Adrenal gland (tissue), 9 donors: ENCODE measurements at regions not wholly inside any gene's neighbourhood (a gene's known extent, or its start where the extent isn't known, plus 50 kb on each side); places are given as distances from the start of the nearest gene placed in this dataset.

Experiments
- DNase-seq, 7 donors: peaks; one replicate each; pipeline ENCODE4 v3.0.0-alpha.2; 2019 to 2020
- H3K27ac ChIP-seq, 5 donors: fragments of 200-600 bp; sonication (generic) in 4 of 5; 1 replicate in 3 of 5; 2 replicates in 2 of 5; pipeline versions ENCODE4 v1.5.1 to v1.8.0; 2016 to 2020; ENCODE audit warnings: mild to moderate bottlenecking in 1 of 5
- H3K27me3 ChIP-seq: fragments of 200-600 bp; 2 replicates; pipeline ENCODE4 v1.8.0; 2021
- H3K36me3 ChIP-seq, 2 donors: fragments of 200-600 bp; replicated peaks in 1 of 2; 1 replicate in 1 of 2; 2 replicates in 1 of 2; pipeline versions ENCODE4 v1.5.1 to v1.8.0; 2018 to 2022
- H3K4me1 ChIP-seq, 2 donors: fragments of 200-600 bp; replicated peaks in 1 of 2; 1 replicate in 1 of 2; 2 replicates in 1 of 2; pipeline versions ENCODE4 v1.5.1 to v1.8.0; 2018 to 2021
- H3K4me3 ChIP-seq, 4 donors: fragments of 200-600 bp; sonication (generic) in 3 of 4; one replicate each; pipeline ENCODE4 v1.5.1; 2016 to 2018
- H3K9me3 ChIP-seq, 3 donors: fragments of 200-600 bp; sonication (generic) in 1 of 3; replicated peaks in 1 of 3; 1 replicate in 2 of 3; 2 replicates in 1 of 3; pipeline versions ENCODE4 v1.5.1 to v1.8.0; 2016 to 2021
- POLR2A ChIP-seq, 2 donors: fragments of 450-650 bp; IDR thresholded peaks; one replicate each; pipeline ENCODE4 v1.6.1; 2017; ENCODE audit warnings: antibody characterized with exemption in 2 of 2, mild to moderate bottlenecking in 2 of 2, moderate library complexity in 1 of 2
- WGBS, 4 donors: extraction: QIAGEN DNeasy Blood & Tissue Kit in 2 of 4; methylation state at CpG; one replicate each; pipeline versions ENCODE4 v1.1.5 to v1.1.7; 2013 to 2017; 5-methylcytosine and 5-hydroxymethylcytosine counted together
- intact Hi-C, 2 donors: fragments of 100-400 bp; cut with DNase I; formaldehyde crosslinking; loops; one replicate each; pipeline versions ENCODE4 v1.14.1 to v1.15.0; 2022 to 2023
- TF ChIP-seq, protein P1 (sequence below), 6 experiments: fragments of 450-650 bp in 4 of 6; fragments of 200-600 bp in 2 of 6; sonication (generic) in 1 of 6; IDR thresholded peaks; 1 replicate in 5 of 6; 2 replicates in 1 of 6; pipeline versions ENCODE4 v1.5.1 to v1.8.0; 2016 to 2021; ENCODE audit warnings: antibody characterized with exemption in 6 of 6, mild to moderate bottlenecking in 2 of 6, moderate library complexity in 1 of 6
- donor health status: healthy with polysubstance abuse.
- donor health status: Bipolar disorder and iron deficiency.
- donor health status: DM: yes; HTN: yes; CAD: no.
- donor health status: DM: no; HTN: no; CAD: no.
- donor health status: DM: no; HTN: no; CAD: no.

DNA sequence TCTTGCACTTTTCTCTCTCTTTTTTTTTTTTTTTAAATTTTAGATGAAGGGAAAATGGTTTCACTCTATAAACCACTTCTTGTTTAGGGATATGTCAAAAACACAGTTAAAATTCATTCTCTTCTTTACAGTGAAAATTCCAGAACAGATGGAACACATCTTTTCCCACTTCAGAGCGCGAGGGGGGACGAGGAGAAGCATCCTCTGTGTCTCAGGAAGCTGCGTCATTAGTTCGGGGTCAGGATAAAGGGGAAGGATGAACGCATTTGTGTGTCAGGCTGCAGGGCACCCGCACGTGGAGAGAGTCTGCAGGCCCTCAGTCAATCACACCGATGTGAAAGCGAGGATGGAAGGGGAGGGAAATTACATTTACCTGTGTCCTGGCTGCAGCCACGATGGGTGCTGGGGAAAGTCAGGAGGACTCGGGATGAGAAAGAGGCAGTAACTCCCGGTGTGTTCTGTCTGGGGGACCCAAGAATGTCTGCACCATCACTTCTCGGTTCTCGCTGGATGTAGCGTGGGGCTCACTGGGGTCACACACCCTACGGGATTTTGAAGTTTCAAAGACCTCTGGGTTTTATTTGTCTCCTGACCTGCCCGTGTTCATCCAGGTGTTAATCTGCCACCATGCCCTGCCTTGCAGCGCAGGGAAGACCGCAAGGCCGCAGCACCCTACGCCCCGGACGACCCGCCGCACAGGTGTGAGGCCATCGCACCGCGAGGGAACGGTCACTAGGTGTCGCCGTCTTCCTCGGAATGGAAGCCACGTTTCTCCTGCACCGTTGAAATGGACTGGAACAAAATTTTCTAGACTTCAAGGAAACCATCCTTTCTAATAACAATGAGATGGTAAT is 66.7 kb upstream of the PITRM1 start:
- WGBS, 4 donors: 26 to 50% (median 36%) methylated on average over 17 to 35 of the region's 35 CpGs
- TF ChIP-seq POLR2A (IDR thresholded peaks at IDR 0.05): no peak
- TF ChIP-seq, protein P1, sequence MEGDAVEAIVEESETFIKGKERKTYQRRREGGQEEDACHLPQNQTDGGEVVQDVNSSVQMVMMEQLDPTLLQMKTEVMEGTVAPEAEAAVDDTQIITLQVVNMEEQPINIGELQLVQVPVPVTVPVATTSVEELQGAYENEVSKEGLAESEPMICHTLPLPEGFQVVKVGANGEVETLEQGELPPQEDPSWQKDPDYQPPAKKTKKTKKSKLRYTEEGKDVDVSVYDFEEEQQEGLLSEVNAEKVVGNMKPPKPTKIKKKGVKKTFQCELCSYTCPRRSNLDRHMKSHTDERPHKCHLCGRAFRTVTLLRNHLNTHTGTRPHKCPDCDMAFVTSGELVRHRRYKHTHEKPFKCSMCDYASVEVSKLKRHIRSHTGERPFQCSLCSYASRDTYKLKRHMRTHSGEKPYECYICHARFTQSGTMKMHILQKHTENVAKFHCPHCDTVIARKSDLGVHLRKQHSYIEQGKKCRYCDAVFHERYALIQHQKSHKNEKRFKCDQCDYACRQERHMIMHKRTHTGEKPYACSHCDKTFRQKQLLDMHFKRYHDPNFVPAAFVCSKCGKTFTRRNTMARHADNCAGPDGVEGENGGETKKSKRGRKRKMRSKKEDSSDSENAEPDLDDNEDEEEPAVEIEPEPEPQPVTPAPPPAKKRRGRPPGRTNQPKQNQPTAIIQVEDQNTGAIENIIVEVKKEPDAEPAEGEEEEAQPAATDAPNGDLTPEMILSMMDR (IDR thresholded peaks at IDR 0.05): peak; percentile 71 to 91 (median 84)
- intact Hi-C loops: loop anchor here in 1 of 2 donors (5.0 kb wide), 1 partner anchor 1418 kb away; no protein-coding TSS in a partner anchor
- Histone ChIP-seq H3K4me1 (peaks cover 0 to 3% of the 10 kb centered on the region in 2 donors), H3K9me3 (no peaks in the 10 kb centered on the region), H3K4me3 (no peak overlapping the region), H3K36me3 (no peaks in the 10 kb centered on the region), H3K27ac (peak overlapping the region in 1 of 5 donors; percentile 62), H3K27me3 (peaks cover 6% of the 10 kb centered on the region)
- peak; percentile 41 to 84 (median 68) for DNase-seq

GRCh38 chr10:3238115-3238871 is 65.7 kb upstream of the PITRM1 start:
- no peak for DNase-seq
- TF ChIP-seq, protein P1 (IDR thresholded peaks at IDR 0.05): no peak
- TF ChIP-seq POLR2A (IDR thresholded peaks at IDR 0.05): no peak
- intact Hi-C loops: loop anchor here in 1 of 2 donors (5.0 kb wide), 1 partner anchor 1419 kb away; no protein-coding TSS in a partner anchor
- Histone ChIP-seq H3K27ac (no peak overlapping the region), H3K9me3 (no peaks in the 10 kb centered on the region), H3K4me1 (peaks cover 0 to 3% of the 10 kb centered on the region in 2 donors), H3K27me3 (peaks cover 6% of the 10 kb centered on the region), H3K4me3 (no peak overlapping the region), H3K36me3 (no peaks in the 10 kb centered on the region)
- 69 to 75% (median 71%) methylated on average over 18 to 26 of the region's 26 CpGs for WGBS, 4 donors

GRCh38 chr10:3237530-3237929 is 64.9 kb upstream of the PITRM1 start:
- no peak overlapping the region for H3K27ac ChIP-seq
- peaks cover 6% of the 10 kb centered on the region for H3K27me3 ChIP-seq
- H3K4me3 ChIP-seq: no peak overlapping the region
- intact Hi-C loops: loop anchor here in 1 of 2 donors (5.0 kb wide), 1 partner anchor 1420 kb away; no protein-coding TSS in a partner anchor
- WGBS, 4 donors: 78 to 90% (median 86%) methylated on average over 12 to 13 of the region's 13 CpGs
- H3K36me3 ChIP-seq: no peaks in the 10 kb centered on the region
- no peak for TF ChIP-seq POLR2A (IDR thresholded peaks at IDR 0.05)
- TF ChIP-seq, protein P1 (IDR thresholded peaks at IDR 0.05): no peak
- H3K9me3 ChIP-seq: no peaks in the 10 kb centered on the region
- no peak for DNase-seq
- peaks cover 0 to 3% of the 10 kb centered on the region in 2 donors for H3K4me1 ChIP-seq
